Activated CD4-positive, alpha-beta T cell treated with anti-CD3 and anti-CD28 coated beads, Interleukin-2, amount 10 ng/mL, durations not matched to agents 7 days and 5 days (primary cell): ENCODE measurements at regions not wholly inside any gene's neighbourhood (a gene's known extent, or its start where the extent isn't known, plus 50 kb on each side); places are given as distances from the start of the nearest gene placed in this dataset.

Experiments
- CTCF ChIA-PET: fragments of 350-600 bp; sonication (Branson Sonifier 250); formaldehyde crosslinking; loops from one replicate; lab custom pipeline; 2021; ENCODE audit warnings: antibody characterized with exemption; lab: Charles Lee
- POLR2A ChIA-PET: fragments of 350-600 bp; sonication (Branson Sonifier 250); formaldehyde crosslinking; loops from one replicate; lab custom pipeline; 2021; ENCODE audit warnings: antibody characterized with exemption; lab: Charles Lee
- DNase-seq: peaks from one replicate; pipeline ENCODE4 v3.0.0-alpha.2; 2020
- H3K27ac Mint-ChIP-seq: one replicate; pipeline ENCODE4 v1.8.0; 2021; ENCODE audit warnings: mild to moderate bottlenecking, moderate library complexity, mixed read lengths
- H3K27me3 Mint-ChIP-seq: one replicate; pipeline ENCODE4 v1.8.0; 2021; ENCODE audit warnings: mixed read lengths
- H3K36me3 Mint-ChIP-seq: one replicate; pipeline ENCODE4 v1.8.0; 2021; ENCODE audit warnings: low read depth, mixed read lengths
- H3K4me1 Mint-ChIP-seq: one replicate; pipeline ENCODE4 v1.8.0; 2021; ENCODE audit warnings: mixed read lengths
- H3K4me3 Mint-ChIP-seq: one replicate; pipeline ENCODE4 v1.8.0; 2021; ENCODE audit warnings: mild to moderate bottlenecking, moderate library complexity, mixed read lengths
- H3K9me3 Mint-ChIP-seq: one replicate; pipeline ENCODE4 v1.8.0; 2021; ENCODE audit warnings: mixed read lengths

DNA sequence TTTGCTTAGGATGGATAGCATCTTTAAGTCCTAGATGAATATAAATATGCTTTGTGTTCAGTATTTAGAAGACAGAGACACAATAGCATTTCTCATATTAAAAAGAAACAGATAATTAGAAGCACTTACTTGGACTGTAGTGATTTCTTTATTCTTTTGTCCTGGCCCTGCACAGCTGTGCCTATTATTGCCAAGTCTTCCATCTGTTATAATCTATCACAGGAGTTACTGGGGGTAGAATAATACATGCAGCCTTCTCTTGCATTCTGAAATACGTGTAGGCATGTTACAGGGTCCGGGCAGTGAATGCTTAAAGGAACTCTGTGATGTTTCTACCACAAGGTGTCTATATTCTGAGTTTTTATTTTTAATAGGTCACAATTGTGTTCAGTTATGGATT is 461.5 kb upstream of the COBL start:
- peaks cover 3% of the 10 kb centered on the region for H3K9me3 Mint-ChIP-seq
- DNase-seq = no peak
- H3K36me3 Mint-ChIP-seq = no peaks in the 10 kb centered on the region
- H3K27me3 Mint-ChIP-seq = no peaks in the 10 kb centered on the region
- H3K4me1 Mint-ChIP-seq = no peaks in the 10 kb centered on the region
- no peak overlapping the region for H3K4me3 Mint-ChIP-seq
- CTCF ChIA-PET = no interaction called here
- POLR2A ChIA-PET = no interaction called here
- H3K27ac Mint-ChIP-seq = no peak overlapping the region

DNA sequence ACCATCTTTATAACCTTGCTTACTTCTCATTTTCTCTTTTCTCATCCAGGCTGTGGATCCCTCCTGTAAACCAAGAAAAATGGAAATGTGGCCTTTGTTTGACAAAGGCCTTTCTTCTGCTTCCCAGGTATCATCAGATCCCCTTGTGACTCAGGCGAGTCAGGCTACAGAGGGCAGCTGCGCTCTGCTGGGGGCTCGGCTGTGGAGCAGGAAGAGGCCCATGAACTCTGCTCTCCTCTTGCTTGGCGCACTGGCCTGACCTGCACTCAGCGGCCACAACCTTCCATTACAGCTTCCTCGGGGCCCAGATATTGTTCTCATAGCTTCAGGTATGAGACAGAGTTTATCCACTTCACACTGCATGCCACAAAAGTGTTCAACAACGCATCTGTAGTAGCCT is 457.6 kb upstream of the COBL start:
- Mint-ChIP-seq H3K27ac (no peak overlapping the region), H3K9me3 (peaks cover 3% of the 10 kb centered on the region), H3K4me3 (no peak overlapping the region), H3K4me1 (no peaks in the 10 kb centered on the region), H3K27me3 (no peaks in the 10 kb centered on the region), H3K36me3 (no peaks in the 10 kb centered on the region)
- no peak for DNase-seq
- POLR2A ChIA-PET = no interaction called here
- CTCF ChIA-PET = no interaction called here

DNA sequence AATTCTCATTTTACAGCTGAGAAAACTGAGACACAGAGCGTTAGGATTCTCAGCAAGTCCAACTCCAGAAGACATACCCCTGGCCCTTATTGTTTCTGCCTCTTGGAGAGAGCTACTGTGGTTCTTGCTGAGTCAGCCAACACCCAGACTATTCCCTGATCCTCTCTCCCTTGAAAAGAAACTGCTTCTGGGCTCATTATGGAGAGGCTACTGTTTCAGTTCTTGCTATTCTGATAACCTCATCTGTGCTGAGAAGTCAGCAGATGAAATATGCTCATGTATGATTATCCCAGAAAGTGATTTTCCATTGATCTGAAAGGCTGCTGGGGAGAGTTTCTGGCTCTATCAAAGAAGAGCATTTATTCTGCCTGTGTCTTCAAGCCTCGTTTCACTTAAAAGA is 455.6 kb upstream of the COBL start:
- Mint-ChIP-seq H3K27me3 (no peaks in the 10 kb centered on the region), H3K4me3 (no peak overlapping the region), H3K9me3 (peaks cover 3% of the 10 kb centered on the region), H3K4me1 (no peaks in the 10 kb centered on the region), H3K27ac (no peak overlapping the region), H3K36me3 (no peaks in the 10 kb centered on the region)
- POLR2A ChIA-PET = no interaction called here
- CTCF ChIA-PET = no interaction called here
- DNase-seq = no peak

DNA sequence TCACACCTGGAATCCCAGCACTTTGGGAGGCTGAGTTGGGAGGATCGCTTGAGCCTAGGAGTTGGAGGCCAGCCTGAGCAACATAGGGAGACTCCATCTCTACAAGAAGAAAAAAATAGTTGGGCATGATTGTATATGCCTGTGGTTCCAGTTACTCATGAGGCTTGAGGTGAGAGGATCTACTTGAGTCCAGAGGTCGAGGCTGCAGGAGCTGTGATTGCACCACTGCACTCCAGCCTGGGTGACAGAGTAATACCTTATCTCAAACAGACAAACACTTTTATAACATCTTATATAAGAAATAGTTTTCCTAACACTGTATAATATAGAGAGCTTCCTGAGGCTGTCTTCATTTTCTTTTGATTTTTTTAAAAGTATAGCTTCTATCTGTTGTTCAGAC is 448.4 kb upstream of the COBL start:
- Mint-ChIP-seq H3K27me3 (no peaks in the 10 kb centered on the region), H3K27ac (no peak overlapping the region), H3K4me1 (no peaks in the 10 kb centered on the region), H3K36me3 (no peaks in the 10 kb centered on the region), H3K9me3 (peaks cover 2% of the 10 kb centered on the region), H3K4me3 (no peak overlapping the region)
- CTCF ChIA-PET = interaction anchor here (1.0 kb wide), 1 partner anchor 18 kb away, joined by 3 read pairs; no protein-coding TSS in a partner anchor
- DNase-seq = no peak
- POLR2A ChIA-PET = no interaction called here

DNA sequence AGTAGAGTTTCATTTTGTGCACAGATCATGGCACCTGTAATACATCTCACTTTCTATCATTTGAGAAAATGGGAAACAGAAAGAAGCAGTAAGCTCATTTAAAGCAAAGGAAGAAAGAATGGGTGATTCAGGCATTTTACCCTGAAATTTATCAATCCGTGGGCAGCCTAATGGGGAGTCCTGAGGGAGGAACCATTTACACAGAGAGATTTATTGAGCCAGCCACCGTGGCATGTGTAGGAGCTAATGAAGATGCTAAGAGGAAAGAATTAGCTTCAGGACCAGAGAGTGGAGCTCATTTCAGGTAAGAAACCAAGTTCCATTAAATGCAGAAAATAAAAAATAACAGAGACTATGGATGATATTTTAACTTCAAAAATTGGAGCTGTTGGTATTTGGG is 443.4 kb upstream of the COBL start:
- no peaks in the 10 kb centered on the region for H3K27me3 Mint-ChIP-seq

DNA sequence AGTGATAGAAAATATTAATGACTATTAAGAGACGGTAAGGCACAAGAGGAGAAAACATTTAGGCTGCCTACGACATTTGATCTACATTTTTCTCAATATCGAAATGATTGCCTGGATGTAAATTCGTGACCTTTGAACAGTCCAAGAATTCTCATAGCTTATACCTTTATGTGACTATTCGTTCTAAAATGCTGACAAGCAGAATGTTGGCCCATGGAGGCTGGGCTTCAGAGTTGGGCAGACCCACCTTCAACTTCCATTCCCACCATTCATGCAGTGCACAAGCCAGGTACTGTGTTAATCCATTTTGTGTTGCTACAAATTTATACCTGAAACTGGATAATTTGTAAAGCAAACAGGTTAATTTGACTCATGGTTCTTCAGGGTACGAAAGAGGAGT is 441.4 kb upstream of the COBL start:
- Mint-ChIP-seq H3K27ac (no peak overlapping the region), H3K36me3 (no peaks in the 10 kb centered on the region), H3K4me1 (no peaks in the 10 kb centered on the region), H3K4me3 (no peak overlapping the region), H3K9me3 (no peaks in the 10 kb centered on the region), H3K27me3 (no peaks in the 10 kb centered on the region)
- DNase-seq = no peak
- ChIA-PET CTCF (no interaction called here), POLR2A (no interaction called here)

More for the DNA sequence above, 443.4 kb upstream of the COBL start:
- CTCF ChIA-PET = no interaction called here
- H3K4me1 Mint-ChIP-seq = no peaks in the 10 kb centered on the region
- DNase-seq = no peak
- H3K4me3 Mint-ChIP-seq = no peak overlapping the region
- no peak overlapping the region for H3K27ac Mint-ChIP-seq
- no peaks in the 10 kb centered on the region for H3K9me3 Mint-ChIP-seq
- POLR2A ChIA-PET = no interaction called here
- no peaks in the 10 kb centered on the region for H3K36me3 Mint-ChIP-seq

DNA sequence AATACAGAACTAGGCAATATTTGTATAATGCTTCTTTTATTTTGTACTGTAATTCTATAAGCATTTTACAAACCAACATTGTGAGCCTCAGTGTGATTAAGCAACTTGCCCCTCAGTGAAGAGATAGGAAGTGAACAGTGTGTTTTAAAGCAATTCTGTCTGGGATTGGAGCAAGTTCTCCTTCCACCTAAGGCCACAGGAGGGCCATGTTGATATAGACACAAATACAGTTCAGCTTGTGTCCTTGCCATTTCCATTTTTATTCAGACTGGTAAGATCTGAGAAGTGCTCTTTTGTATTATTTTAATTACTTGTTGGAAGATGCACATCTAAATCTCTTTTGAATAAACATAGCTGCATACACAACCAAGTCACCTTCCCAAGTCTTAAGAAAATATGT is 416.3 kb upstream of the COBL start:
- CTCF ChIA-PET = no interaction called here
- H3K9me3 Mint-ChIP-seq = peaks cover 23% of the 10 kb centered on the region

DNA sequence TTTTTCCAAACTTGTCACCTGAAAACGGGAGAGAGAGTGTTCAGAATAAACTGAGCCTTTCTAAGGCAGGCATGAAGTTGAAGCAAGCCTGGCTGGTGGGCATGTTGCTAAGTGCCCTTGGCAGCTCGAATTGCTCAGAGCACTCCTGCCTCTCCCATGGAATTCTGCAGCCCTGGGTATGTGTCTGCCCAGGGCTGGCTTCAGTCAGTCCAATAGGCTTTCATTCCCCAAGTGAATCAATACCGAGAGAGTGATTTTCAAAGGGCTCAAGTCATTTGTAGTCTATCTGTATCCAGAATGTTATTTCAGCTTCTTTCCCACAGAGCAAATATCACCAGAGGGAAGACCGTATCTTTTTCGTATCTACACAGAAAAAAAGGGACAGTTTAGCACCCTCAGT is 415.5 kb upstream of the COBL start:
- DNase-seq = no peak
- H3K36me3 Mint-ChIP-seq = no peaks in the 10 kb centered on the region
- peaks cover 21% of the 10 kb centered on the region for H3K9me3 Mint-ChIP-seq
- H3K27ac Mint-ChIP-seq = no peak overlapping the region
- no peaks in the 10 kb centered on the region for H3K27me3 Mint-ChIP-seq
- ChIA-PET CTCF (no interaction called here), POLR2A (no interaction called here)
- no peaks in the 10 kb centered on the region for H3K4me1 Mint-ChIP-seq
- no peak overlapping the region for H3K4me3 Mint-ChIP-seq

More for the DNA sequence above, 416.3 kb upstream of the COBL start:
- no peak for DNase-seq
- no peaks in the 10 kb centered on the region for H3K27me3 Mint-ChIP-seq
- POLR2A ChIA-PET = no interaction called here
- H3K4me3 Mint-ChIP-seq = no peak overlapping the region
- H3K4me1 Mint-ChIP-seq = no peaks in the 10 kb centered on the region
- H3K27ac Mint-ChIP-seq = no peak overlapping the region
- no peaks in the 10 kb centered on the region for H3K36me3 Mint-ChIP-seq

DNA sequence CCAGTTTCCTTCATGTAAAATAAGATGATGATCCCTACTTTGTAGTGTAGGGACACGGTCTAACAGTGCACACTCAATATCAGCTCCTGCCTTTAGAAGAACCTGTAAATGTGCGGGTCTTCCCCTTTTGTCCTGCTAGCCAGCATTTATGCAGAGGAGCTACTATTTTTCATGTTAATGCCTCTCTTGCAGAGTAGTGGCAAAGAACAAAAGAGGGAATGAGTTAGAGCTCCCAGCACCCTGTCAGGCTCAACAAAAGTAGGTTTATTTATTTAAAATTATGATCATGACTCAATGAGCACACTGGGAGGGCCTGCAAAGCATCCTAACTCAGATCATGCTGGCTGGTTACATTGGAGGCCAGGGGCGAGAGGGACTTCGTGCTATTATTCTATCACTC is 414.5 kb upstream of the COBL start:
- no peak for DNase-seq
- POLR2A ChIA-PET = no interaction called here
- H3K4me3 Mint-ChIP-seq = no peak overlapping the region
- CTCF ChIA-PET = interaction anchor here (1.1 kb wide), 1 partner anchor 15 kb away, joined by 3 read pairs; no protein-coding TSS in a partner anchor
- no peaks in the 10 kb centered on the region for H3K36me3 Mint-ChIP-seq
- H3K27ac Mint-ChIP-seq = no peak overlapping the region
- H3K27me3 Mint-ChIP-seq = no peaks in the 10 kb centered on the region
- H3K4me1 Mint-ChIP-seq = no peaks in the 10 kb centered on the region
- H3K9me3 Mint-ChIP-seq = peaks cover 21% of the 10 kb centered on the region

DNA sequence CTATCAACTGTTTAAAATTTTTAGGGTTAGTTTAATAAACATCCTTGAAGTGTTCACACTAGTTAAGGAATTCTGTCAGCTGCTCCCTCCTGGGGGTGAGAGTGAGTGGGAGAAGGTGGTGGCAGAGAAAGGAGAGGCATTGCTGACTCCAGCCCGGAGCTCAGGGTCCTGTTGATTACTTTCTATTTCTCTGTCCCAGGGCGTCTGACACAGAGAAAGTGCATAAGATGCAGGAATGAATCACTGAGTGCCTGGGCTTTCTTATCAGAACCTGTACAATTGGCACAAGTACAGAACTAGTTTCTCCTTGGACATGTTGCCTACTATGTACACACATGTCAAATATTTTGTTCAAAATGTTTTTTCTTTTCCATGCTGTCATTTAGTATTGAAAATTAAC is 410.8 kb upstream of the COBL start:
- no peak overlapping the region for H3K4me3 Mint-ChIP-seq
- H3K9me3 Mint-ChIP-seq = peaks cover 12% of the 10 kb centered on the region
- CTCF ChIA-PET = no interaction called here
- H3K36me3 Mint-ChIP-seq = no peaks in the 10 kb centered on the region
- POLR2A ChIA-PET = no interaction called here
- no peak overlapping the region for H3K27ac Mint-ChIP-seq
- H3K27me3 Mint-ChIP-seq = no peaks in the 10 kb centered on the region
- H3K4me1 Mint-ChIP-seq = no peaks in the 10 kb centered on the region
- DNase-seq = no peak

DNA sequence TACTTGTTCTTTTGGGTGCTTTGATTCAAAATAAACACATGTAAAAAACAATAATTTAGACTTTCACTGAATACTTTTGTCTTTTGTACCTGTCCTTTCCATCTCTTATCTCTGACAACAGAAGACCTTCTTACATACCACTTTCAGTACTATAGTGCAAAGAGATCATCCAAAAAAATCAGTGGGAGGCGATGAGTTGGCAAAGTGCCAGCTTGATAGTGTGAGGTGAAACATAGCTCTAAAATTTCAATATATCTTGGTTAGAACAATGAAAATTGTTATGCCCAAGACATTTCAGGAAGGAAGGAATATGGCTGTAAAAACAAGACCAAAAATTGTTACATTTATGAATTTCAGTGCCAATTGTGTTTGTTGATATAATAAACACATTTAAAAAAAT is 390.2 kb upstream of the COBL start:
- ChIA-PET POLR2A (no interaction called here), CTCF (interaction anchor here (1.0 kb wide), 1 partner anchor 468 kb away, joined by 3 read pairs; no protein-coding TSS in a partner anchor)
- H3K36me3 Mint-ChIP-seq = no peaks in the 10 kb centered on the region
- H3K27me3 Mint-ChIP-seq = no peaks in the 10 kb centered on the region
- H3K27ac Mint-ChIP-seq = no peak overlapping the region
- H3K4me3 Mint-ChIP-seq = no peak overlapping the region
- no peak for DNase-seq
- H3K9me3 Mint-ChIP-seq = no peaks in the 10 kb centered on the region
- H3K4me1 Mint-ChIP-seq = no peaks in the 10 kb centered on the region

DNA sequence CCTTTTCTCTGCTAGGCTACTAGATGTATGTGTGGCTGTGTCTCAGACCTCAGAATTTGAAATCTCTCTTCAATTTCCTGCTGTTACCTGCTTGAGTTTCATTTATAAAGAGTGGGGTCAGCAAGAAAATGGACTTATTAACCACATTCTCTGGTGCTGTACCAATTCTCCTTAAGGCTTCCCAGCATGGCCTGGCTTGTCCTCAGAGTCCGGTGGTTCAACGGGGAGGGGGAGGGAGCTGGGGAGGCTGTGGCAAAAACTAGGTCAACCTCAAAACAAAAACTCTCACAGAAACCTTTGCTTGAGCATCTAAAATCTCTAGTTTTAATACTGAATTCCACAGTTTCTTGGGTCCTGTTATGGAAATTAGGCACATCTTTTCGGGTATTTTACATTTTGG is 389.1 kb upstream of the COBL start:
- no peaks in the 10 kb centered on the region for H3K36me3 Mint-ChIP-seq
- POLR2A ChIA-PET = no interaction called here
- no peaks in the 10 kb centered on the region for H3K4me1 Mint-ChIP-seq
- no peak for DNase-seq
- no peaks in the 10 kb centered on the region for H3K9me3 Mint-ChIP-seq
- no peak overlapping the region for H3K4me3 Mint-ChIP-seq
- no peaks in the 10 kb centered on the region for H3K27me3 Mint-ChIP-seq
- H3K27ac Mint-ChIP-seq = no peak overlapping the region
- CTCF ChIA-PET = no interaction called here

DNA sequence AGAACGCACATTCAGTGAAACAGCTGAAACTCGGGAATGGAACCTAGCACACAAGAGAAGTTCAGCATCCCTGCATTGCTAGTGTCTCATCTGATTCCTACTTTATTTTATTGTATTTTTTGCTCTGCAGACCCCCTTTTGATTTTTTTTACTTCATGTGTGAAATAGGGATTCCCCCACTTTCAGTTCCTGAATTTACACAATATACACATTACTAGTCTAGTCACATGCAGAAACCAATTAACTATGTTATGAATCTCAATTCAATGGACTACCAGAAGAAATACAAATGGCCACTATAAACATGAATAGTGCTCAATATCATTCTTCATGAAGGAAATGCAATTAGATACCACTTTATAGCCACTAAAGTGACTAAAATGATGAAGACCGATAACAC is 386.1 kb upstream of the COBL start:
- ChIA-PET CTCF (no interaction called here), POLR2A (no interaction called here)
- no peak for DNase-seq
- H3K27ac Mint-ChIP-seq = no peak overlapping the region
- H3K27me3 Mint-ChIP-seq = no peaks in the 10 kb centered on the region
- H3K36me3 Mint-ChIP-seq = no peaks in the 10 kb centered on the region
- H3K9me3 Mint-ChIP-seq = no peaks in the 10 kb centered on the region
- H3K4me3 Mint-ChIP-seq = no peak overlapping the region
- H3K4me1 Mint-ChIP-seq = no peaks in the 10 kb centered on the region

DNA sequence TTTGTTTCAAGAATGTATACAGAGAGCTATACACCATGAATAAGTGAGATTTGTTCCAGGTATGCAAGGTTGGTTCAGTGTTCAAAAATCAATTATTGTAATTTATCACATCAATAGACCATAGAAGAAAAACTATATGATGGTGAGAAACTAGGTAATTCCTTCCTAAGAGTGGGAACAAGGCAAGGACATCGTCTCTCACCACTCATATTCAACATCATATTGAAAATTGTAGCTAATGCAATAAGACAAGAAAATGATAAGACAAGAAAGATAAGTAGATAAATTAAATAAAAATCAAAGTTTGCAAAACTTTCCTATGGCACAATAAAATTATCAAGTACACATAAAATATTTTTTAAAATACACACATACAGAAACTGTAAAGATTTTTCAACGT is 385.3 kb upstream of the COBL start:
- H3K27me3 Mint-ChIP-seq = no peaks in the 10 kb centered on the region
- H3K36me3 Mint-ChIP-seq = no peaks in the 10 kb centered on the region
- CTCF ChIA-PET = no interaction called here
- H3K9me3 Mint-ChIP-seq = no peaks in the 10 kb centered on the region
- POLR2A ChIA-PET = no interaction called here
- H3K4me1 Mint-ChIP-seq = no peaks in the 10 kb centered on the region
- H3K4me3 Mint-ChIP-seq = no peak overlapping the region
- no peak overlapping the region for H3K27ac Mint-ChIP-seq
- no peak for DNase-seq
